ENCODE measurements at regions not wholly inside any gene's neighbourhood (a gene's known extent, or its start where the extent isn't known, plus 50 kb on each side); places are given as distances from the start of the nearest gene placed in this dataset.

DNA sequence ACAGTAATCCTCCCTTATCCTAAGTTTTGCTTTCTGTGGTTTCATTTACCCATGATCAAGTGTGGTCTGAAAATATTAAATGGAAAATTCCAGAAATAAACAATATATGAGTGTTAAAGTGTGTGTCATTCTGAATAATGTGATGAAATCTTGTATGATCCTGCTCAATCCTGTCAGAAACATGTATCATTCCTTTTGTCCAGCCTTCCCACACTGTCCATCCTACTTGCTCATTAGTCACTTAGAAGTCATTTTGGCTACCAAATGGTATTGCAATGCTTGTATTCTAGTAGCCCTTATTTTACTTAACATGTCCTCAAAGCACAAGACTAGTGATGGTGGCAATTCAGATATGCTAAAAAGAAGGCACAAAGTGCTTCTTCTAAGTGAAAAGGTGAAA lies 1211.2 kb upstream of the SORCS1 start:
- no peak for DNase-seq (ENCODE audit: low read depth)
- TF ChIP-seq, protein P1, sequence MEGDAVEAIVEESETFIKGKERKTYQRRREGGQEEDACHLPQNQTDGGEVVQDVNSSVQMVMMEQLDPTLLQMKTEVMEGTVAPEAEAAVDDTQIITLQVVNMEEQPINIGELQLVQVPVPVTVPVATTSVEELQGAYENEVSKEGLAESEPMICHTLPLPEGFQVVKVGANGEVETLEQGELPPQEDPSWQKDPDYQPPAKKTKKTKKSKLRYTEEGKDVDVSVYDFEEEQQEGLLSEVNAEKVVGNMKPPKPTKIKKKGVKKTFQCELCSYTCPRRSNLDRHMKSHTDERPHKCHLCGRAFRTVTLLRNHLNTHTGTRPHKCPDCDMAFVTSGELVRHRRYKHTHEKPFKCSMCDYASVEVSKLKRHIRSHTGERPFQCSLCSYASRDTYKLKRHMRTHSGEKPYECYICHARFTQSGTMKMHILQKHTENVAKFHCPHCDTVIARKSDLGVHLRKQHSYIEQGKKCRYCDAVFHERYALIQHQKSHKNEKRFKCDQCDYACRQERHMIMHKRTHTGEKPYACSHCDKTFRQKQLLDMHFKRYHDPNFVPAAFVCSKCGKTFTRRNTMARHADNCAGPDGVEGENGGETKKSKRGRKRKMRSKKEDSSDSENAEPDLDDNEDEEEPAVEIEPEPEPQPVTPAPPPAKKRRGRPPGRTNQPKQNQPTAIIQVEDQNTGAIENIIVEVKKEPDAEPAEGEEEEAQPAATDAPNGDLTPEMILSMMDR (IDR thresholded peaks at IDR 0.05; ENCODE audit: insufficient read depth, low read length, poor library complexity, severe bottlenecking), result no peak
- no peaks in the 10 kb centered on the region for H3K36me3 ChIP-seq (ENCODE audit: control insufficient read depth, insufficient read depth, low read length)
- H3K27me3 ChIP-seq (ENCODE audit: control insufficient read depth, insufficient read depth, low read length), result no peaks in the 10 kb centered on the region
- H3K4me3 ChIP-seq (ENCODE audit: low read depth, low read length), result no peak overlapping the region

DNA sequence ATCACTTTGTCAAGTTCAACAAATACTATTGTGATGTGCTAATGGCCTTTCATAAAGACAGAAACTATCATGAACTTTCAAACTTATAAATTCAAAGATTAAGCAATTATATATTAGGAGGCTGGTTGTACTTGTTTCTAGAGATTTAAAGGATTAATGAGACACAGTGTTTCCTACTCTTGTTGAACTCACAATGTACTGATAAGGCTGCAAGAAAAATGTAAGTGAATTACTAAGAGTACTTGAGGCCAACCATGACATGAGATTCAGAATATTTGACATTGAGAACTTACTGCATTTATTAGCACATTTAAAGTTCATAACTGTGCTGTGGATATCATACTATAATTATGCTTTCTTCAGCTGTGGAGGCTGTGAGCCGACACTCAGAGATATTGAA lies 1210.5 kb upstream of the SORCS1 start:
- DNase-seq (ENCODE audit: low read depth), result no peak
- Histone ChIP-seq H3K4me3 (ENCODE audit: low read depth, low read length) (no peak overlapping the region), H3K36me3 (ENCODE audit: control insufficient read depth, insufficient read depth, low read length) (no peaks in the 10 kb centered on the region), H3K27me3 (ENCODE audit: control insufficient read depth, insufficient read depth, low read length) (no peaks in the 10 kb centered on the region)
- TF ChIP-seq, protein P1 (IDR thresholded peaks at IDR 0.05; ENCODE audit: insufficient read depth, low read length, poor library complexity, severe bottlenecking), result no peak

DNA sequence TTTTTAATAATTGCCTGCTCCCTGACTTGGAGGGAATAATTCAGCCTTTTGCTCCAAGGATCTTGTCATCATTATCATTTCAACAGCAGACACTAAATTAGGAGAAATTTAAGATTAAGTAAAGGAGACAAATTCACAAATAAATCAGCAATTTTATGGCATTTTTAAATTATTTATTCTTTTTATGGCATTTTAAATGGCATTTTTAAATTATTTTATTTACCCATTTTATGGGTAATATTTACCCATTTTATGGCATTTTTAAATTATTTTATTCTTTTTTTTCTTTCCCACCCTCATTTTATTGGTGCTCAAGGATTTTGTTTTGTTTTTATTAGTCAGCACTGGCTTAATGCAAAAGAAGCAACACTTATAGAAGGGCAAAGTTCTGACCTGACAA lies 1201.0 kb upstream of the SORCS1 start:
- no peaks in the 10 kb centered on the region for H3K27me3 ChIP-seq (ENCODE audit: control insufficient read depth, insufficient read depth, low read length)
- TF ChIP-seq, protein P1 (IDR thresholded peaks at IDR 0.05; ENCODE audit: insufficient read depth, low read length, poor library complexity, severe bottlenecking), result no peak
- no peak overlapping the region for H3K4me3 ChIP-seq (ENCODE audit: low read depth, low read length)
- no peaks in the 10 kb centered on the region for H3K36me3 ChIP-seq (ENCODE audit: control insufficient read depth, insufficient read depth, low read length)
- DNase-seq (ENCODE audit: low read depth), result no peak

DNA sequence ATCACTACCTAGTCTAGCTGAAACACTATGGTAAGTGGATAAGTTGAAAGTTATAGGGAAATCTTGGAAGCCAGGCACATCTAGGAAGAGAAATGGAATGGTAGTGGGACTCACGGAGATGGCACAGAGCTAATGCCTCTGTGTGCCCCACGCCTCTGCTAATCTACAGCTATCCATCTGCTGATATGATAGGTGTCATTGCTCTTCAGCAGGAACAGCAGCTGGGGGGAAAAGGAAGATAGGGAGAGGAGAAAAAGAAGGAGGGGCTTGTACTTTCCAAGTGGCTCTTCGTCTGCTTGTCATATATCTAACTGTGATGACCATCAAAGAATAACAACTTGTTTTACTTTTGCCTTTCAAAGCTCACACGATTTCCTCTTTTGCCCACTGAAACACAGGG lies 1199.1 kb upstream of the SORCS1 start:
- DNase-seq (ENCODE audit: low read depth), result no peak
- H3K36me3 ChIP-seq (ENCODE audit: control insufficient read depth, insufficient read depth, low read length), result no peaks in the 10 kb centered on the region
- H3K4me3 ChIP-seq (ENCODE audit: low read depth, low read length), result no peak overlapping the region
- TF ChIP-seq, protein P1 (IDR thresholded peaks at IDR 0.05; ENCODE audit: insufficient read depth, low read length, poor library complexity, severe bottlenecking), result no peak
- H3K27me3 ChIP-seq (ENCODE audit: control insufficient read depth, insufficient read depth, low read length), result no peaks in the 10 kb centered on the region

DNA sequence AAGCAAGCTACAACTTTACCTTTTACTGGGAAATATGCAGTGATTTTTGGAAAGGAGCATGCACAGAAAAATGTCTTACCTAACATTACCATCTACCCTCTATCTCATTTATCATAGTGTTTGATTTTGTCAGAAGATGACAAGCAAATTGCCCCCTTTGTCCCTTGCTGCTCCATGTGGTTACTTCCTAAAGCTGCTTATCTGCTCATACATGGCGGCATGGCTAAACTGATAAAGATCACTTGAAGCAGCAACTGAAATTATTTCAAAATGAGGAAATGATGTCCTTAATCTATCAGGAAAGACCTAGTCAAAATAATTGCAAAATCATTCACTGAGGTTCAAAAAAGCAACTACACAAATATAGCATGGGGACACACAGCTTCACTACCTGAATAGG lies 1198.5 kb upstream of the SORCS1 start:
- TF ChIP-seq, protein P1 (IDR thresholded peaks at IDR 0.05; ENCODE audit: insufficient read depth, low read length, poor library complexity, severe bottlenecking), result no peak
- Histone ChIP-seq H3K27me3 (ENCODE audit: control insufficient read depth, insufficient read depth, low read length) (no peaks in the 10 kb centered on the region), H3K36me3 (ENCODE audit: control insufficient read depth, insufficient read depth, low read length) (no peaks in the 10 kb centered on the region), H3K4me3 (ENCODE audit: low read depth, low read length) (no peak overlapping the region)
- no peak for DNase-seq (ENCODE audit: low read depth)

DNA sequence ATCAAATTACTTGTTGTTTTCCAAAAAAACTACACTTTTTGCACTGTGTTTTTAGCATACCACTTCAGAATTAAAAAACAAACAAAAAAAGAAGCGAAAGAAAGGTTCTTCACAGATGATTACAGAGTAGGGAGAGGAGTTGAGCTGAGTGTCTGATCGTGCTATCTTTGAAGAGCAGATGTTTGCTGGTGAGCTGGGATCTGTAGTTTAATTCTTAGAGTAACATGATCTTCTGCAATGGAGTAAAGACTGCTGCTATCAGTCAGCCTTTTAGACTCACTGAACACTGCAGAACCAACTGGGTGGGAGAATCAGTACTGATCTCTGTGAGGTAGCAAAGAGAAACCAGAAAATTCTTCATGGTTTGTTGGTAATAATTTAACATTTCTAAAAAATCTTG lies 1197.8 kb upstream of the SORCS1 start:
- TF ChIP-seq, protein P1 (IDR thresholded peaks at IDR 0.05; ENCODE audit: insufficient read depth, low read length, poor library complexity, severe bottlenecking), result no peak
- no peak overlapping the region for H3K4me3 ChIP-seq (ENCODE audit: low read depth, low read length)
- no peaks in the 10 kb centered on the region for H3K36me3 ChIP-seq (ENCODE audit: control insufficient read depth, insufficient read depth, low read length)
- H3K27me3 ChIP-seq (ENCODE audit: control insufficient read depth, insufficient read depth, low read length), result no peaks in the 10 kb centered on the region
- DNase-seq (ENCODE audit: low read depth), result no peak
